GM23338 (cell line): ENCODE measurements at regions not wholly inside any gene's neighbourhood (a gene's known extent, or its start where the extent isn't known, plus 50 kb on each side); places are given as distances from the start of the nearest gene placed in this dataset.

Source experiments
- ATAC-seq: fragments of 200-7000 bp; cut with Tn5 transposase; 3 replicates; pipeline ENCODE4 v1.9.1; 2020
- DNase-seq: peaks from one replicate; pipeline ENCODE4 v3.0.0-alpha.2; 2015; ENCODE audit warnings: low spot score
- H2AFZ ChIP-seq: fragments of 200-600 bp; sonication (generic); 2 replicates; pipeline ENCODE4 v1.8.0; 2016; ENCODE audit warnings: antibody characterized with exemption, mild to moderate bottlenecking, moderate library complexity
- H3F3A ChIP-seq: fragments of 200-600 bp; sonication (generic); replicated peaks from 2 replicates; pipeline ENCODE4 v1.8.0; 2017; ENCODE audit warnings: antibody characterized with exemption, mixed run types, low read depth
- H3K27ac ChIP-seq: fragments of 200-600 bp; sonication (generic); 2 replicates; pipeline ENCODE4 v1.6.1; 2016; ENCODE audit warnings: low read depth
- H3K27me3 ChIP-seq: fragments of 200-600 bp; sonication (generic); 2 replicates; pipeline ENCODE4 v1.8.0; 2016; ENCODE audit warnings: mild to moderate bottlenecking, mixed run types, moderate library complexity; ENCODE audit not compliant: insufficient read depth
- H3K36me3 ChIP-seq: fragments of 200-600 bp; sonication (generic); 2 replicates; pipeline ENCODE4 v1.8.0; 2016; ENCODE audit warnings: mild to moderate bottlenecking; ENCODE audit not compliant: insufficient read depth
- H3K4me1 ChIP-seq: fragments of 200-600 bp; sonication (generic); 2 replicates; pipeline ENCODE4 v1.8.0; 2016; ENCODE audit warnings: mild to moderate bottlenecking, moderate library complexity; ENCODE audit not compliant: insufficient read depth
- H3K4me2 ChIP-seq: fragments of 200-600 bp; sonication (generic); 2 replicates; pipeline ENCODE4 v1.7.1; 2017; ENCODE audit warnings: mixed run types
- H3K4me3 ChIP-seq: fragments of 200-600 bp; sonication (generic); 2 replicates; pipeline ENCODE4 v1.6.1; 2016; ENCODE audit warnings: mixed run types
- H3K79me2 ChIP-seq: fragments of 200-600 bp; sonication (generic); replicated peaks from 2 replicates; pipeline ENCODE4 v1.8.0; 2017; ENCODE audit warnings: mild to moderate bottlenecking; ENCODE audit not compliant: insufficient read depth
- H3K9me2 ChIP-seq: fragments of 200-600 bp; sonication (generic); 2 replicates; pipeline ENCODE4 v1.8.0; 2017; ENCODE audit not compliant: insufficient read depth
- H4K20me1 ChIP-seq: fragments of 200-600 bp; sonication (generic); replicated peaks from 2 replicates; pipeline ENCODE4 v1.8.0; 2017; ENCODE audit warnings: mild to moderate bottlenecking; ENCODE audit not compliant: insufficient read depth
- H3K27ac Mint-ChIP-seq: 2 replicates; pipeline ENCODE4 v1.8.0; 2020; ENCODE audit warnings: inconsistent platforms, mild to moderate bottlenecking, moderate library complexity, mixed read lengths
- H3K27me3 Mint-ChIP-seq: 3 replicates; pipeline ENCODE4 v1.8.0; 2022; ENCODE audit warnings: low read depth, mild to moderate bottlenecking, moderate library complexity, mixed read lengths, inconsistent platforms; ENCODE audit not compliant: insufficient read depth, poor library complexity
- H3K36me3 Mint-ChIP-seq: 3 replicates; pipeline ENCODE4 v1.8.0; 2021; ENCODE audit warnings: low read depth, mild to moderate bottlenecking, inconsistent platforms, moderate library complexity, mixed read lengths
- H3K4me1 Mint-ChIP-seq: 3 replicates; pipeline ENCODE4 v1.8.0; 2020; ENCODE audit warnings: mild to moderate bottlenecking, inconsistent platforms, mixed read lengths
- H3K4me3 Mint-ChIP-seq: 3 replicates; pipeline ENCODE4 v1.8.0; 2021; ENCODE audit warnings: moderate library complexity, mild to moderate bottlenecking, inconsistent platforms, mixed read lengths
- H3K9me3 Mint-ChIP-seq: 3 replicates; pipeline ENCODE4 v1.8.0; 2020; ENCODE audit warnings: moderate library complexity, mild to moderate bottlenecking, inconsistent platforms, mixed read lengths
- CREB1 ChIP-seq: fragments of 250-450 bp; sonication (Bioruptor Pico); IDR thresholded peaks from 2 replicates; pipeline ENCODE4 v1.5.0; 2020; ENCODE audit warnings: low read depth, mild to moderate bottlenecking, moderate library complexity
- CTCF ChIP-seq, 2 experiments: fragments of 200-600 bp in 1 of 2; sonication (generic) in 1 of 2; conservative IDR thresholded peaks; 2 replicates each; pipeline versions ENCODE4 v1.5.1 to v1.6.1; 2016 to 2017; ENCODE audit warnings: antibody characterized with exemption in 2 of 2, low read depth in 2 of 2, mild to moderate bottlenecking in 2 of 2, moderate library complexity in 1 of 2
- ETS1 ChIP-seq: IDR thresholded peaks from 2 replicates; pipeline ENCODE4 v1.6.1; 2016; ENCODE audit warnings: antibody characterized with exemption
- EZH2 ChIP-seq: fragments of 200-600 bp; sonication (generic); IDR thresholded peaks from one replicate; pipeline ENCODE4 v1.8.0; 2017; ENCODE audit warnings: antibody characterized with exemption, mild to moderate bottlenecking, low read depth; ENCODE audit not compliant: unreplicated experiment
- EZH2phosphoT487 ChIP-seq: fragments of 200-600 bp; sonication (generic); IDR thresholded peaks from one replicate; pipeline ENCODE4 v1.8.1; 2018; ENCODE audit warnings: antibody characterized with exemption; ENCODE audit not compliant: unreplicated experiment
- JUNB ChIP-seq: IDR thresholded peaks from one replicate; pipeline ENCODE4 v1.6.1; 2016; ENCODE audit warnings: antibody characterized with exemption; ENCODE audit not compliant: unreplicated experiment
- NANOG ChIP-seq: IDR thresholded peaks from 2 replicates; pipeline ENCODE4 v1.6.1; 2016; ENCODE audit warnings: antibody characterized with exemption, borderline replicate concordance
- POLR2AphosphoS5 ChIP-seq: IDR thresholded peaks from 2 replicates; pipeline ENCODE4 v1.6.1; 2016; ENCODE audit warnings: antibody characterized with exemption, low read depth
- REST ChIP-seq: IDR thresholded peaks from one replicate; pipeline ENCODE4 v1.6.1; 2018; ENCODE audit warnings: antibody characterized with exemption; ENCODE audit not compliant: unreplicated experiment
- STAT1 ChIP-seq: IDR thresholded peaks from one replicate; pipeline ENCODE4 v1.6.1; 2016; ENCODE audit warnings: antibody characterized with exemption; ENCODE audit not compliant: unreplicated experiment
- ZNF114 ChIP-seq: fragments of 250-450 bp; sonication (Bioruptor Pico); IDR thresholded peaks from 2 replicates; pipeline ENCODE4 v1.5.0; 2020; ENCODE audit warnings: mild to moderate bottlenecking, moderate library complexity
- ZNF331 ChIP-seq: fragments of 250-450 bp; sonication (Bioruptor Pico); IDR thresholded peaks from 2 replicates; pipeline ENCODE4 v1.5.0; 2020; ENCODE audit warnings: low read depth, mild to moderate bottlenecking, moderate library complexity
- ZNF462 ChIP-seq: fragments of 250-450 bp; sonication (Bioruptor Pico); IDR thresholded peaks from 2 replicates; pipeline ENCODE4 v1.5.0; 2020; ENCODE audit warnings: mild to moderate bottlenecking, moderate library complexity

- TF ChIP-seq ZNF462 (CRISPR knock-in tag) (no peak), POLR2AphosphoS5 (no peak), ETS1 (no peak)
Measured at GRCh38 chr19:8935460-8935859, 74.7 kb downstream of the MUC16 start (continued).

GRCh38 chr19:8938576-8938975 is 71.6 kb downstream of the MUC16 start:
- Mint-ChIP-seq H3K27ac (no peak overlapping the region), H3K36me3 (peaks cover 58% of the 10 kb centered on the region), H3K4me3 (no peak overlapping the region), H3K27me3 (peaks cover 2% of the 10 kb centered on the region), H3K9me3 (peaks cover 91% of the 10 kb centered on the region), H3K4me1 (no peaks in the 10 kb centered on the region)
- ATAC-seq (no peak), DNase-seq (no peak)
- Histone ChIP-seq H3K4me2 (no peak overlapping the region), H3F3A (no peaks in the 10 kb centered on the region), H3K4me1 (no peaks in the 10 kb centered on the region), H3K36me3 (peaks cover 12% of the 10 kb centered on the region; the same call in 1 of the 2 replicates), H3K9me2 (no peaks in the 10 kb centered on the region), H3K4me3 (no peak overlapping the region), H3K27me3 (no peaks in the 10 kb centered on the region), H3K79me2 (no peaks in the 10 kb centered on the region), H3K27ac (no peak overlapping the region), H2AFZ (no peak overlapping the region), H4K20me1 (no peaks in the 10 kb centered on the region)
- no peak for TF ChIP-seq EZH2
- no peak for TF ChIP-seq CTCF (conservative IDR thresholded peaks at IDR 0.05; ENCODE audit: low read depth in 2 of 2)
- no peak for TF ChIP-seq CREB1 (CRISPR knock-in tag)
- TF ChIP-seq STAT1, result no peak
- no peak for TF ChIP-seq EZH2phosphoT487
- TF ChIP-seq ZNF114 (CRISPR knock-in tag), result no peak
- no peak for TF ChIP-seq REST
- no peak for TF ChIP-seq JUNB
- TF ChIP-seq NANOG, result no peak
- TF ChIP-seq POLR2AphosphoS5, result no peak
- no peak for TF ChIP-seq ZNF331 (CRISPR knock-in tag)
